ENCODE measurements at regions not wholly inside any gene's neighbourhood (a gene's known extent, or its start where the extent isn't known, plus 50 kb on each side); places are given as distances from the start of the nearest gene placed in this dataset.

DNA sequence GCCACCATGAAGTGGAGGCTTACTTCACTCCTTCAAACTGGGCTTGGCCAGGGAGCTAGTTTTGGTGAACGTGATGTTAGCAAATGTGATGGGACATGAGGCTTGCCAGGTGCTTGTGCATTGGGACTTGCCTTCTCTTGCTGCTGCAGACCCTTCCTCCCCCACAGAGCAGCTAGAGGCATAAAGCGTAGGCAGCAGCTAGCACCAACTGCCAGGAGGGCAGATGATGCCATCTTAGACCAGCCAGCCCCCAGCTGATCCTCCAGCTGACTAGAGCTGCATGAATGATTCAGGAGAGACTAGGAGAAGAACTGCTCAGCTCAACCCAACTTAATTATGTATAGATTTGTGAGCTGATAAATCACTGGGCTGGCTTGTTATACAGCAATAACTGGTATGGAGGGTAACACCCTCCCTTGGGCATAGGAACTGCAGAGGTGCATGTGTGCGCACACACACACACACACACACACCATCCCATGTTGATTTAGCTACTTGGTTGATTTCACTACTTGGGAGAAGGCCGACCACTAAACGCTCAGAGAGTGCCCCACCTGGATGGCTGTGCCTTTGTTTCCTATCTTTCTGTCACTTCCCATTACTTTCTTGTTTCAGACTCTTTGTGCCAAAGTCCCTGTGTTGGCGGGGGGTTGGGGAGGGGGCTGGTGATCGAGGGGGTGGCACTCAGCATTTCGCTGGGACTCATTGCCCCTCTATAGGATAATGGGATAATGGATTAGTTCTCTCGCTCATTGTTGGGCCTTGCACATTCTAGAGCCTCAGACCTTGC lies 202.8 kb downstream of the ADAMTS15 start:
- no peak for TF ChIP-seq POLR2A (IDR thresholded peaks at IDR 0.05)
- TF ChIP-seq, protein P1, sequence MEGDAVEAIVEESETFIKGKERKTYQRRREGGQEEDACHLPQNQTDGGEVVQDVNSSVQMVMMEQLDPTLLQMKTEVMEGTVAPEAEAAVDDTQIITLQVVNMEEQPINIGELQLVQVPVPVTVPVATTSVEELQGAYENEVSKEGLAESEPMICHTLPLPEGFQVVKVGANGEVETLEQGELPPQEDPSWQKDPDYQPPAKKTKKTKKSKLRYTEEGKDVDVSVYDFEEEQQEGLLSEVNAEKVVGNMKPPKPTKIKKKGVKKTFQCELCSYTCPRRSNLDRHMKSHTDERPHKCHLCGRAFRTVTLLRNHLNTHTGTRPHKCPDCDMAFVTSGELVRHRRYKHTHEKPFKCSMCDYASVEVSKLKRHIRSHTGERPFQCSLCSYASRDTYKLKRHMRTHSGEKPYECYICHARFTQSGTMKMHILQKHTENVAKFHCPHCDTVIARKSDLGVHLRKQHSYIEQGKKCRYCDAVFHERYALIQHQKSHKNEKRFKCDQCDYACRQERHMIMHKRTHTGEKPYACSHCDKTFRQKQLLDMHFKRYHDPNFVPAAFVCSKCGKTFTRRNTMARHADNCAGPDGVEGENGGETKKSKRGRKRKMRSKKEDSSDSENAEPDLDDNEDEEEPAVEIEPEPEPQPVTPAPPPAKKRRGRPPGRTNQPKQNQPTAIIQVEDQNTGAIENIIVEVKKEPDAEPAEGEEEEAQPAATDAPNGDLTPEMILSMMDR (IDR thresholded peaks at IDR 0.05), result no peak
